HG03558 (cell line): ENCODE measurements at regions not wholly inside any gene's neighbourhood (a gene's known extent, or its start where the extent isn't known, plus 50 kb on each side); places are given as distances from the start of the nearest gene placed in this dataset.
"Not testable (repeated sequence)": the region's sequence is repeated elsewhere in the genome, so short reads cannot be mapped to it uniquely, and the experiment has no call there.

Experiments used
- ATAC-seq: cut with Tn5 transposase; IDR thresholded peaks from one replicate; pipeline ENCODE4 v1.9.1; 2021; ENCODE audit warnings: moderate number of reproducible peaks; ENCODE audit not compliant: unreplicated experiment; ENCODE audit errors: extremely low read depth

DNA sequence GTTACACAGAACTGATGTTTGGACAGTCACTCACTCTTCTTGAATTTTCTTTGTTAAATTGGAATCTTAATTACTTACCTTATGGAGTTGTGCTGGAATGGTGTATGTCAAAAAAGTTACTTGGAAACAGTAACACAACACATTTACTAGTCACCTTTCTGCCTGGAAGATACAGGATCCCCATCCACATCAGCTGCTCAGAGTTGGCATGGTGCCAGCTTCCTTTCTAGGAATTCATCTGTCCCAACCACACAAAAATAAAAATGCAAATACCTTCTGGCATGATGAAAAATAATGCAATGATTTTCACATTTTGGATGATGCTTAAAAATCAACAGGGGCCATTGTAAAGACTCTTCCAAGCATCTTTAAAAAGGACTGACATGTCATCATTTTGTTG, 341.5 kb downstream of the TMEM38B start:
- ATAC-seq: no peak

DNA sequence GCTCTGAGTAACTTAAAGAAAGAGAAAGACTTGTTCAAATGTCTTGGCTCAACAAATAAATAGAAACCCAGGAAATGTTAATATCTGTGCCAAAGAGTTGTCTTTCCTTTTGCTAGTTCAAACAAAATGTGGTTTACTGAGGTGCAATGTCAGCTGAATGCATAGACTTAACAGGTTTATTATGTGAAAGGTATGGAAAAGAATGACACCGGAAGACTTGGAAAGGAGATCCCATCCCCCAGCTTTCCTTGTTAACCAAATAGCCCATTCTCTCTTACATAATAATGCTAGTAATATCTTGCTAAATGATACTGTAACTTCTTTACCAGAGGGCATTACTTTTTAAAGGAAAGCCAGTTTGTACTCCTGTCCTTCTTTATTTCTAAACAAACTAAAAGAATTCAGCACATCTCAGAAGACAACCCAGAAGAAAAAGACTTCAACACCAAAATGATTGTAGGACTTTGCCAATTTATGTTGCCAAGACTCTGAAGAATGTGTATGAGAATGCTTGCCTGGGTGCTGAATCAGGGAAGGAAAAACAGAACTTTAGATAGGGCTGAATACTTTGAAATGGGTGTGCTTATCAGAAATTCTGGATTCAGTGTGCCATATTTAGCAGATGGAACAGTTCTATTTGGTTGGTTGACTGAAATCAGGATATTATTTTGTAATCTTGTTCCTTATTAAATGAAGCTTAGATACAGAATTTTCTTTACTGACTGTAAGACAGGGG, 344.1 kb downstream of the TMEM38B start:
- ATAC-seq: no peak

DNA sequence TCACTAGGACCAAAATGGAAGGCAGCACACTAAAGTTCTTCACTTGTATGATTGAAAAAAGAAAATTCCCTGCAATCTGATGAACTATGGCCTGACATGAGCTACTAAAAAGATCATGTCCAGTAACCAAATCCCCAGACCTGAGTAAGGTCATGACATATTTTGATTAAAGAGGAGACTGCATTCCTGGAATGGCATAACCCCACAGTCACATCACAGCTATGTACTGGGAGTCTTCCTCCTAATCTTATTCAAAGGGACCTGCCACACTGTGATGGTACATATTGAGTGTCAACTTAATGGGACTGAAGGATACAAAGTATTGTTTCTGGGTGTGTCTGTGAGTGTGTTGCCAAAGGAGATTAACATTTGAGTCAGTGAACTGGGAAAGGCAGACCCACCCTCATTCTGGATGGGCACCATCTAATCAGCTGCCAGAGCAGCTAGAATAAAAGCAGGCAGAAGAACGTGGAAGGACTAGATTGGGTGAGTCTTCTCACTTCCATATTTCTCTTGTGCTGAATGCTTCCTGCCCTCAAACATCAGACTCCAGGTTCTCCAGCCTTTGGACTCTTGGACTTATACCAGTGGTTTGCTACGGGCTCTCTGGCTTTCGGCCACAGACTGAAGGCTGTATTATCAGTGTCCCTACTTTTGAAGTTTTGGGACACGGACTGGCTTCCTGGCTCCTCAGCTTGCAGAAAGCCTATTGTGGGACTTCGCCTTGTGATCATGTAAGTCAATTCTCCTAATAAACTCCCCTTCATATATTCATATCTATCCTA, 345.0 kb downstream of the TMEM38B start:
- ATAC-seq: no peak

GRCh38 chr9:106041920-106042319, 347.6 kb downstream of the TMEM38B start:
- ATAC-seq: not testable (repeated sequence)

DNA sequence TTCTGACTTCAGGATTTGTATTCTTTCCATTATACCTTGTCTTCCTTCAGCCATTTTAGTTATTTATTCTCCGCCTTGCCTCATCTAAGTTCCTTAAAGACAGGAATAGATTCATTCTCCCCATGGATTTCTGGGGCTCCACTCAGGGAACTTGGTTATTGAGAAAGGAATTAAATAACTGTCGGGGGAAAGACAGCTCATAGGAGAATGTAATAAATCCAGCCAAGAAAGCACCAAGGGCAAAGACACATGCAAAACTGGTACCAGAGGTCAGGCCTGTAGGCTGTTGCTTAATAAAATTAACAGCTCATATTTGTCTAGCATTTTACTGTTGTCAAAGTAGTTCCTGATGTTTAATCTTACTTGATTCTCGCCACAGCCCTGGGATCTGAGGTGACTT, 357.2 kb downstream of the TMEM38B start:
- ATAC-seq: no peak

GRCh38 chr9:106052166-106052565, 357.8 kb downstream of the TMEM38B start:
- no peak for ATAC-seq

- no peak for ATAC-seq
These were observed 358.4 kb downstream of the TMEM38B start for GRCh38 chr9:106052735-106053134.

DNA sequence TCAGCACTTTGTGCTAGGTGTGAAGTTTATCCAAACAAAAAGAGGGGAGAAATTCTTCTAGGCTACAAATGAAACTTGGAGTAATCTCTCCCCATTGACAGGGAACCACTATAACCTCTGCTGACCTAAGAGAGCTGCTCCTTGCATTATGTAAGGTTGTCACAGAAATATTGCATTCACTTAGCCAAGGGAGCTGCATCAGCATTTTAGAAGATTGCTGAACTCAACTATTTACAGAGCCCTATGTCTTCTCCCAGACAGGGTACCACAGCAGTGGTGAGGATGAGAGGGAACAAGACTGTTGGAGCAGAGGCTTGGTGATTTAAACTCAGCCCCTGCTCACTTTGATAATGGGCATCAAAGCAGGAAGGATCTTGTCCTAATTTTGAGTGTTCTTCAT, 362.0 kb downstream of the TMEM38B start:
- ATAC-seq: no peak

- no peak for ATAC-seq
These were observed 364.1 kb downstream of the TMEM38B start for GRCh38 chr9:106058460-106058859.

DNA sequence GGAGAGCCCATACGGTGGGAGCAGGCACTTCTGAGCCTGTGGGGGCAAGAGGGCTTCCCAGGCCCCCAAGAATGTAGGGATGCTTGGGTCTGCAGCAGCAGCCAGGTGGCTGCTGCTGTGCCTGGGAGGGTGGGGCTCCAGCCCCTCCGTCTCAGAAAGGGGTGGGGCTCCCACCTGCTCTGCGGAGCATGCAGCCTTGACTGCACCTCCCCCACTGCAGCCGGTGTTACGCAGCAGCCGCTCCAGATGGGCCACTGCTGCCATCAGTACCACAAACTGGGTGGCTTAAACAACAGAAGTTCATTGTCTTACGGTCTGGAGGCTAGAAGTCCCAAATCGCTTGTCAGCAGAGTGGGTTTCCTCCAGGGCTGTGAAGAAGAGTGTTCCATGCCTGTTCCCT, 365.5 kb downstream of the TMEM38B start:
- no peak for ATAC-seq

DNA sequence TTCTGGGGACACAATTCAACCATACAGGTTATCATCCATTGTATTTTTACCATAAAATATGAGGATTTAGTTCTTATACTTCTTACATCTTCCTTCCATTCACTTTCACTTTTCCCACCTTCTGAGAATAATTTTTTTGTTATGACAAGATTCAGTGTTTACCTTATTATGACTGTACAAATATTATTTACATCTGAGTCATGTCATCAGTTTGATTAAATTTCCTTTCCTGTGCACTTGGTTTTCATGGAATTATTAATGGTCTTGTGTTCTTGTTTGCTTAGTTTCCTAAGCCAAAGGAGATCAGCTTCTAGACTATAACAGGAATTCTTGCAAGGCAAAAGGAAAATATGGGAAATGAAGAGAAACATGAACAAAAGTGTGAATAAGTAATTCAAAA, 366.5 kb downstream of the TMEM38B start:
- no peak for ATAC-seq

- ATAC-seq: no peak
These were observed 367.9 kb downstream of the TMEM38B start for GRCh38 chr9:106062250-106062649.

GRCh38 chr9:106065136-106065535, 370.8 kb downstream of the TMEM38B start:
- ATAC-seq: no peak

- no peak for ATAC-seq
These were observed 371.4 kb downstream of the TMEM38B start for GRCh38 chr9:106065579-106066214.

DNA sequence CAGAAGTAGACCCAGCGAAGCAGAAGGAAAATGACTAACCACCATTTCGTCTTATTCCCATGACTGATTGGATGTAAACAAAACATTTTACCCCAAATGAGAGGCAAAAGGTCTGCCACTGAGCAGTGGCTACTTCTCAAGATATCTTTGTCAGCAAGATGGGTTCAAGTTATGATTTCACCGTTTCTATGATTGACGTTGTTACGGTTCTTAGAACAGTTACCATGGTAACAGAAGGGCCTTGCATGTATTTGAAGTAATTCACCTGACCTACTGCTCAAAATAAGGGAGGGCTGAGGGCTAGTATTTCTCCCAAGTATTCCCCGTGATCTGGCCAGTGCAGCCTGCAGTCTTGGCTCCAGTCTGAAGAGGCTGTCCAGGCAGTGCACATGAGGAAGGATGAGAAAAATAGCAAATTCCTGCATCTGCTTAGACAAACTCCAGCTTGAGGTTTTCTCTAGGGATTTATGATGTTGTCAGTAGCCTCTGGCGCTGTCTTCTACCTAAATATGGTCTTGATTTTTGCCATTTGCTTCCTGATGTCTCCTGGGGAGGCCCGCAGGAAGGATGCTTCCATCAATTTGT, 372.7 kb downstream of the TMEM38B start:
- ATAC-seq: no peak

DNA sequence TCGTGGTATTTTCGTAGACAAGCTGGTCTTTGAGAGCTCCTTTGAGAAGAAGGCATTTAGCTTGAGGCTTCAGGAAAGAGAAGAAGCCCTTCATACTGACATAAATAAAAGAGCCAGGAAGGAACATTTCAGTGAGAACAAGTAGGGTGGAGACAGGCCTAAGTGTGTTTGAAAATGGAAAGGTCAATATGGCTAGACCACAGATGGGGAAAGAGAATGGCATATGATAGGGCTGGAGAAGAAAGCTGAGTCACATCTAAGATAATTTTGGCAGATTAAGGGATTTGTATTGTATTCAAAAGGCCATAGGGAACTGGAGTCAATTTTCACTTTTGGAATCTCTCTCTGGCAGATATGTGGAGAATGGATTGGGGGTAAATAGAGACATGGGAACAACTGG, 374.9 kb downstream of the TMEM38B start:
- ATAC-seq: no peak

- no peak for ATAC-seq
These were observed 378.1 kb downstream of the TMEM38B start for GRCh38 chr9:106072421-106072820.

DNA sequence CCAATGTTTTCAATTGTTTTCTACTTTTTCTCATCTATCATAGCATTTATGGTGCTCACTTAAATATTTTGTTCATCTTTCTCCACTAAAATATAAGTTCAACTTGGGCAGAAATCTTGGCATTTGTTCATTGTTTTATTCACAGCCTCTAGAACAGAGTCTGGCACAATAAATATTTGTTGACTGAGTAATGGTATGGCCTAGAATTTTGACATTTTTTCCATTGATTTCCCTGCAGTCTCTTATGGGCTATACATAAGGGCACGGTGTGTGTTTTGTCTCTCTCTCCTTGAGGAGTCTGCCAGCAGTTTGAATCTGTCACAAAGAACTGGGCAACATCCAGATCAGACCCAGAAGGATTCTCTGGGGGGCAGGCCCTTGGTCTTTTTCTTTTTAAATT, 379.7 kb downstream of the TMEM38B start:
- no peak for ATAC-seq

DNA sequence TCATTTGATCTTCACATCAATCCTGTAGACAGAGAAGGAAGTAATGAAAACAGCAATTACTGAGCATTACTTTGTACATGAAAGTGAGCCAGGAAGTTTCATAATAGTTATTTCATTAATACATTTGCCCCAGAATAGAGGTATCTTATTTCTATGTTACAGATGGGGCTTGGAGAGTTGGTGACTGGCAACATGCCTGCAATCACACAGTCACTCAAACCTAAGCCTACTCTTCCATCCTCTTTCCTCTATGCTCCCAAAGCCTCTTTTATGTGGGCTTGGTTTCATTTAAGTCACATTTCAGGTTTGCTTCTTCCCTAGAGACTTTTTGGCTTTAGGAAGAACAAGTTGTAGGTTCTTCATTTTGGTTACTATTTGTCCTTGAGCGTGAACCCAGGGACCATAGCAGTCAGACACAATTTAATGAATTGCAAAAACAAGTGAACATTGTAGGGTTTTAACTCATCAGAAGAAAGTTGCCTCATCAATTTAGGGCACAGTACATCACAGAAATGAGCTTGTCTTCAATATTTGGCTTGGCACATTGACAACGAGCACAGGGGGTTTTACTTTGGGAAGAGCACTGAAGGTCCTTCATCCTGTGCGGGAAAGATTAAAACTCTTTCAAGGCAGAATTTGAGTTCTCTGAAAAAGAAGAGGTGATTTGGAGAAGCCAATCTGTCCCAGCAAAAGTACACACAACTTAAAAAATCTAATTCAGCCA, 381.1 kb downstream of the TMEM38B start:
- ATAC-seq: no peak

- ATAC-seq: no peak
These were observed 381.6 kb downstream of the TMEM38B start for GRCh38 chr9:106075960-106076327.
